ENCODE measurements at regions not wholly inside any gene's neighbourhood (a gene's known extent, or its start where the extent isn't known, plus 50 kb on each side); places are given as distances from the start of the nearest gene placed in this dataset.
"Not testable (repeated sequence)": the region's sequence is repeated elsewhere in the genome, so short reads cannot be mapped to it uniquely, and the experiment has no call there.

DNA sequence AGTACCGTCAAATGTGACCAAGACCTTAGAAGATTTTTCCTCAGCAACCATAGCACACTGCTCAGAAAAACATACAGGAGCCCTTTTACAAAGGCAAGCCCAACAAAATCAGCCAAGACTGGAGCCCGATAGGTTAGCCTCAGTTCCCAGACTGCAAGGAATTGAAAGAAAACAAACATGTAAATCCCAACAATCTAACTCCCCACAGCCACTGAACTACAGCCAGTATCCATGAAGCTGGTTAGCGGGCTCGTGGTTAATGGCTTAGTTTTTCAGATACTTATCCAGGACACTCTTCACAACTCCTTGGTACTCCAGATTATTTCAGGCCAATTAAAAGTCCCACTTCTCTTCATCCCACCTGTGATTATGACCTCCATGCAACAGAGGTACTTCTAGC, 201.6 kb downstream of the IPMK start:
- no peak for DNase-seq

DNA sequence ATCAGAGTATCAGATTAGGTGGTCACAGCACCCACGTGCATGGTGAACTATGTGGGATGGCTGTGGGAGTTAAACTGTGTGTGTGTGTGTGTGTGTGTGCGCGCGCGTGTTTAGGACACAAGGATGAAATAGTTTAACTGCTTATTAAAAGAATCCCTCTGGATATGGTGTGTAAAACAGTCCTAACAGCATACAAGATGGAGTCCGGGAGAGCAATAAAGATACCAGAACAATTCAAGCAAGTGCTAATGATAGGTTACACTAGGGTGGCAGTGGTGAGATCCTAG, 202.2 kb downstream of the IPMK start:
- no peak for DNase-seq

DNA sequence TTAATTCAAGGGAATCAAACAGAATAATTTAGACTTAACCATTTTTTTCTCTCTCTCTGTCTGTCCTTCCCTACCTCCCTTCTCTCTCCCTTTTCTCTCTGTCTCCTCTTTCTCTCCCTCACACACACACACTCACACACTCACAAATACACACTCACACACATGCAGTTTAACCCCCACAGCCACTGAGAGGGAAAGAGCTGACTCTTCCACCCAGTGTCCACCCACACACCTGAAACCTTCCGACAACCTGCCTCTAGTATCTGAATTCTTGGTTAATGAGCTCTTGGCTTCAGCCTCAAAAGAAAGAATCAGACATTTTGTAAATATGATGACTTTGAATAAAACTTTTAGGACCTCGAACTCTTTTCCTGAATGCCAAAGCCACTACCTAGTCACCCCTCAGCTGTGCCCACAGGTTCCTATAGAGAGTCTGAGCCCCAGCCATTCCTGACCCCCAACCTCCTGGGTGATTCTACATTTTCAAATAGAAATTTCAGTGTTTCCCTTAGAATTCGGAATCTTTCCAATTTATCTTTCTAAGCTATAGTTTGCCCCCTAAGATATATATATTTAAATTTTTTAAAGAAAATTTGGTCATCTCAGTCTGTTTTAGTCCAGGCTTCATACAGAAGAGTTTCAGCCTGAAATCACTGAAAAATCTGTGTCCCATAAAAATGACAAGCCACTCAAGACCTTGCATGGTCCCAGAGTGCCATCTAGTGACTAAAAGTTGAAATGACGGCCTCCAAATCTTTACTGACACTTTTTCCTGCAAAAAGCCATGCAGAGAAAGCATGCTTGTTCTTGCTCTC, 202.8 kb downstream of the IPMK start:
- DNase-seq = peak; percentile 51

DNA sequence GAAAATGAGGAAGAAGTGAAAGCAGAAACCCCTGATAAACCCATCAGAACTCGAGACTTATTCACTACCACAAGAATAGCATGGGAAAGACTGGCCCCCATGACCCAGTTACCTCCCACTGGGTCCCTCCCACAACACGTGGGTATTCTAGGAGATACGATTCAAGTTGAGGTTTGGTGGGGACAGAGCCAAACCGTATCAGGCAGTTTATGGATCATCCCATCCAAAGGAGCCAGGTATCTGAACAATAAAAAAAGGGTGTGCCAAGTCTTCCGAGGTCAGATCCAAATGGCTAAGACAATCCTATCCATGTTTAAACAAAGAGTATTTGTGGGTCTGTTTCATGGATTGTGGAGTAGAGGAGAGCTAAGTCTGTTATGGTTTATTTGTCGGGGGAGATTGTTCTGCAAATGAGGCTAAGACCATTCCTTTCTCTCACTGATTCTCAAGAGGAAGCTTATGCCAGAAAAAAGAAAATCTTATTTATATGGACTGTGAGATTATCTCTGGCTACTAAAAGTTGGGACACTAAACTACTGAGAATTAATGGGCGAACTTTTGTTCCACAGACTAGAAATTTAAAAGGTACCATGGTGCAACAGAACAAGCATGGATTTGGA, 203.7 kb downstream of the IPMK start:
- no peak for DNase-seq

DNA sequence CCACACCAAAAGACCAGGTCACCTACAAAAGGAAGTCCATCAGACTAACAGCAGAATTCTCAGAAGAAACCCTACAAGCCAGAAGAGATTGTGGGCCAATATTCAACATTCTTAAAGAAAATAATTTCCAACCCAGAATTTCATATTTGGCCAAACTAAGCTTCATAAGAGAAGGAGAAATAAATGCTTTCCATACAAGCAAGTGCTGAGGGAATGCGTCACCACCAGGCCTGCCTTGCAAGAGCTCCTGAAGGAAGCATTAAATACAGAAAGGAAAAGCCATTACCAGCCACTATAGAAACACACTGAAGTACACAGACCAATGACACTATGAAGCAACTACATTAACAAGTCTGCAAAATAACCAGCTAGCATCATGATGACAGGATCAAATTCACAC, 209.0 kb downstream of the IPMK start:
- not testable (repeated sequence) for DNase-seq

DNA sequence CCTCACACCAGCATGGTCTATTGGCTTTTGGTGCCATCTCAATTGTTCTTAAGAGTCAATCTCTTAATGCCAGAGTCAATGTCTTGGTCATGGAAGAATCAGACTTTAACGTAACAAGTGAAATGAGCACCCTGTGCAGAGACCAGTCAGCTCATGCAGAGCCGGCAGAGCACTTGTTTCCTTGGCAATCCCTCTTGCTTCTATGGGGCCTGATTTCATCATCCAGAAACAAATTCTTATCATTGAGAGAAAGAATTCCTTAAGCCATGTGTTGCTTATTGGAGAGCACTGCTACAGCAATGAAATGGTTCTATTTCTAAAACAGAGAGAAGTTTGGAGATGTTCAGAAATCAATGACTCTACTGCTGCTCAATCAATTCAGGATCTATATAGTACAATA, 212.8 kb downstream of the IPMK start:
- DNase-seq = no peak

DNA sequence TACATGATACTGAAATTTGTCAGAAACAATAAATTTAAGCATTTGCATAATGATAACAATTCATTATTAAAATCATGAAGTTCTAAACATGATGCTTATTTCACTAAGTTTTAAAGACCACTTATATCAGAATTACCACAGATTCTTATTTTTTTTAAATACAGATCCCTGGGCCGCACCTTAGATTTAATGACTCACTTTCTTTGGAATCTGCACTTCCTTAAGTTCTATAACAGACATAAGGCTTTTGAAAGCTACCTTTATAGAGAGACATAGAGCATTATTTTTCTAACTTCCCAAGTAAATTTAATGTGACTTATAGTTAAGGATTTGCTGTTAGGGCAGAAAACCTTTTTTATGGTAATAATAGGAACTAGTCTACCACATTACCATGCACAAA, 214.9 kb downstream of the IPMK start:
- DNase-seq = no peak

DNA sequence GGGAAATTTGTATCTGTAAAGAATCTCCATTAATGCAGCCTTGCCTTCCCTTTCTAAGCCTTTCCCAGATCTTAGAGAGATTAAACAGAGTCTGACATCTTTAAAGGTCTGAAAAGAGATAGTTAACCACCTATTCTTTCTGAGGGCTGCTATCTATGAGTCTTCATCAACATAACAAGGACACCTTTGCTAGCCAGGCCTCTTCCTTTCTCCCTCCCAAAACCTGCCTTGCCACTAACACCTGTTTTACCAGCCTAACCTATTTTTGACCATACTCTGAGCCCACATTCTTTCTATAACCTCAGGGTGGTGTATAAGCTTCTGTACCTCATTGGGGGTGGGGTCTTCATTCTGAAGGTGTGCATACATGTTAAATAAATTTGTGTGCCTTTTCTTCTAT, 217.1 kb downstream of the IPMK start:
- DNase-seq = no peak

DNA sequence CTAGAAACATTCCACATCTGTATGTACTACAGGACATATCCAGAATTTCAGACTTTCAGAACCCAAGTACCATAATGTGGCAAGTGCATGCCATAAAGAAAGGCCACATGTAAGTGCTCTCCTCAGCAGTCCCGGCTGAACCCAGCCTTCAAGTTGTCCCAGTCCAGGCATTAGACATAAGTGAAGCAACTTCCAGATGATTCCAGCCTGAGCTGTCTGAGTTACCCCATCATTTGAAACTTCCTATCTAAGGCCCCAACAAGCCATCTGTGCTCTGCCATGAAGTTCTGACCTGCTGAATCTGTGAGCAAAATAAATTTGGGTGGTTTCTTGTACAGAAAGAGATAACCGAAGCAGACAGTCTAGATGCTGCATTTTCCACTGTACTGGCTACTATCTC, 218.8 kb downstream of the IPMK start:
- DNase-seq = no peak

DNA sequence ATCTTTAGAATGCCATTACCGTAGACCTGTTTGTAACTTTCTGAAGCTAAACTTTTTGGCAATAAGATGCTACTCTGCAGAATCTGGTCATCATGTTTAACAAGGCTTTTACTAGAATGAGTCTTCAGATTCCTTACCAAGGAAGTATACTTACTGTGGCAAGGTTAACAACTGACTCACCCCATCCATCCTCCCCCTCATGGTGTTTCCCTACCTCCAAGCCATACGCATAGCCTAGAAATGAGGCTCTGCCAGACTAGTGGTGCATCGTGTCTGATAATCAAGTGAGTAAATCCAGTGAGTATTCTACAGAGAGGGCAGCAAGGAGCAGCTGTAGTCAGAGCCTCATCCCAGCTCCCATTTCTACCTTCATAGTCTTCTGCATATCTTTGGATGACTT, 223.6 kb downstream of the IPMK start:
- DNase-seq = no peak

DNA sequence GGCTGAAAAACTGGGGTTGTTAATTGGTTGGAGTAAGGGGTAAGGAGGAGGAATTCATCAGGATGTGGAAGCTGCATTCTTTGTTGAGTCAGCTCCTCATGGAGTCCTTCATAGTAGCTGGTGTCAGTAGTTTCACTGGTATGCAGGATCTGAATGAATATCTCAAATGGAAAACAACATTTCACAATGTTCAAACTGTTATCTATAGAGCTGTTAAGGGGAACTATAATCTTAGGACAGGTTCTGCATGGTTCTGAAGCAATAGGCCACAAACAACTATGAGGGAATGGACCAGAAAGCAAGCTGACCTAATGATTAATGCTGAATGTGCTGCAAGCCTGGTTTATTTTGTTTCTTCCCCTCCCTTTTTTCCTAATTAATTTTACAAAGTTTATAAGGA, 225.8 kb downstream of the IPMK start:
- DNase-seq = no peak

DNA sequence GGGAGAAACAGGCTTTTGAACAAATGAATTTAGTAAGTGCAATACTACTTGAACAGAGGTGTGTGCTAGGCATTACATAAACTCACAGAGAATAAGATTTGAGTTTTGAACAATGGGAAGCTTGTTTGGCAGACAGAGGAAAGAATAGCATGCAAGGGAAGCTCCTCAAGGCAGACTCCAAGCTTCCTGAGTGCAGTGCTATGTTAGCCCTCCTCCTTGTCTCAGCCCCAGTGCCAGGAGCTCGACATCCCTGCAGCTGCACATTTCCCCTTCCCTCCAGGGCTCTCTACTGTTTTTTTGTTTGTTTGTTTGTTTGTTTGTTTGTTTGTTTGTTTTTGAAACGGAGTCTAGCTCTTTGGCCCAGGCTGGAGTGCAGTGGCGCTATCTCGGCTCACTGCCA, 237.5 kb downstream of the IPMK start:
- no peak for DNase-seq

DNA sequence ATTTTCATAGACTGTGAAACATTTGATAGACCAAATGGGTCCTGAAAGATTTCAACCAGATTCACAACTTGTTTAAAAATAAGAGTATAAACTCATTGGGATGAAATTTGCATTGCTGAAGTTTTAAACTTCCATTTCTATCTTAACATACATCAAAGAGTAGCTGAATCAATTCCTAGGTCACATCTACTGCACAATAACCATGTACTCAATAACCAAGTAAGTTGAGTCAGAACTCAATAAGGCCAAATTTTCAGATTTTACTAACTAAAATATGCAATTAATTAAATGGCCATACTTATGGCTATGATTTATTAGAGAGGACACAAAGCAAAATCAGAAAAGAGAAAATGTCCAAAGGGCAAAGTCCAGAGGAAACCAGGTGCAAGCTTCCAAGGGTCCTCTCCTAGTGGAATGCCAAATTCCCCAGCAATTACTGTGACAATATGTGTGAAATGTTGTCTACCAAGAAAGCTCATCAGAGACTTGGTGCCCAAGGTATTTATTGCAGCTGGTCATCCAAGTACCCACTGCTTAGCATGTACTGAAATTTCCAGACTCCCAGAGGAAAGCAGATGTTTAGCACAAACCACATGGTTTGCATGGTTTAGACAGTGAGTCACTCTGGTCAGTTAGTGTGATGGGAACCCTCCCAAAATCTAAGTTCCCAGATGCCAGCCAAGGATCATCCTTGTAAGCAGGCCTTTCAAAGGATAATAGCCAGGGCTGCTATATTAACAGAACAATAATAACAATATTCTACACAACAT, 238.9 kb downstream of the IPMK start:
- DNase-seq = no peak

DNA sequence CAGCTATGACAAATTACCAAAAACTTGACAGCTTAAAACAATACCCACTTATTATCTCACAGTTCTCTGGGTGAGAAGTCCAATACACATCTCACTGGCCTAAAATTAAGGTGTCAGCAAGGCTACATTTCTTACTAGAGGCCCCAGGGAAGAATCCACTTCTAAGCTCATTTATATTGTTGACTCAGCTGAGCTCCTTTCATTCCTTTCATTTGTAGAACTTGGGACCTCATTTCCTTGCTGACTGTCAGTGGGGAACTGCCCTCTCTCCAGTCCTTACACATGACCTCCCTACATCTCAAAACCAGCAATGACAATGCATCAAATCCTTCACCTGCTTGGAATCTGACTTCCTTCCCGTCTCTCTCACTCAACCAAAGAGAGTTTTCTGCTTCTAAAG, 240.3 kb downstream of the IPMK start:
- no peak for DNase-seq

DNA sequence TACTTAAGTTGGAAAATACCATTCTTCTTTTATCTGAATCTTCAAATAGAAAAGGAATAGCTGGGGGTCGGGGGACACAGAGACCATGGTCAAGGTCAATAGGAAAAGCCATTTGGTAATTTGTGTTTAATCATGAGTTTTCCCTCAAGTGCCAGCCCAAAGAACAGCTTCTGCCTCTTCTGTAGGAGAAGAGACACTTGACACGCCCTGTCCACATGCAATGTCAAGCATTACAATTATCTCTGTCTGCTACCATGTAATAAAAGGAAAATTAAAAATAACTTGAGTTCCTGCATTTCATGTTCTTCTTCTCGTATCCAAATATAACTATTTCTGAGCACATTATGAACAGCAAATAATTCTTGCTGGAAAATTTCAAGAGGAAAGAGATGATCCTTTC, 241.7 kb downstream of the IPMK start:
- no peak for DNase-seq

DNA sequence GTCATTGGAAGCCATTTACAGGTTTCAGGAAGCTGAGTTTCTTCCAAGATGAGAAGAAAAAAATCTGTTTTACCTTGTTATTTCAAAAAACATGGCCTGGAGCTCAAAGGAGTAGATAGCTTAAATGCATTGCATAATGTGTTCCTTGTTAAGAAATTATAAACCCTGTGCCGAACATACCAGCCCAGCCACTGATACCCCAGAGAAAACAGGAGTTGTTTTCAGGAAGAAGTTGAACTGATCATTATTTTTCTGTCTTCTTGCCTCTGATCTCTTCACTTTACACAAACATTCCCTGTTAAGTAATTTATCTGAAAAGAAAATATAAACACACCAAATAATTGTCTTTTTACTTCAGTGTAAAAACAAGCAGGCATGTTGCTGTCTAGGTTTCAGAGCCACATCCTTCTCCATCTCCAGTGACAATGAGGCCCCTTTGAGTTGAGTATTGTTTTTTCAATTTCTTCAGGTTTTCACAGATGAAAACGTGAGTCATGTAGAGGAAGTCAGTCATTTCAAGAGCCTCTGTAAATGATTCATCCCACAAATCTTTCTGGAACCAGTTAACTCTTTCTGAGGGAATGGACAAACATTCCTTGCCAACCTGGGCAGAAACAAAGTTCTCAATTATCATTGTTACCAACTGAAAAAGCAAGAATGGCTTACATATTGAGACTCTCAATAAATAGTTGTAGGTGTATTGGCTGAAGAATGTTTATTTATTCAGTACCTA, 244.2 kb downstream of the IPMK start:
- DNase-seq = no peak

DNA sequence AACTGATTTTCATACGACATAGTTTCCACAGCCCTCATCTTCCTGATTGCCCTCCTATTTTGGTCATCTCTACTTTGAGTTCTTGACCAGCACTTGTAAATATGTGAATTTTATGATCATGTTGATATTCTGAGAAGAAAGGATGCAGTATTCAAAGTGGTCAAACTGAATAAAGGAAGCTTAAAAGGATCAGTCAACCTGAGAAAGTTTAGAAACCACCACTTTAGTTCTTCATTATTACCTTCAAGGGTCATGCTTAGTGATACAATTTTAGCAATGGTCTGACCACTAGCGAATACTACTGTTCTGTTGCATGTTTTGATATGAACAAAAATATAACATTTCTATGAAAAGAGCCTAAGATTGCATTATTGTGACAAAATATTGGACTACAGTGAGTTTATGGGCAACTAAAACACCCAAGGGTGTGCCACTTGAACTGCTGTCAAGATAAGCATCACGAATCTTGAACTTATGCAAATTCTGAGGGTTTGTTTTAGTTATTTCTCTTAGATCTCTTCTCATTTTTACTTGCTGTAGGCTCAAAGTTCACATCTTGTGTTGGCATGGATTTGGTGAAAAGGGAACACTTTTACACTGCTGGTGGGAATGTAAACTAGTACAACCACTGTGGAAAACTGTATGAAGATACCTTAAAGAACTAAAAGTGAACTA, 247.7 kb downstream of the IPMK start:
- no peak for DNase-seq

DNA sequence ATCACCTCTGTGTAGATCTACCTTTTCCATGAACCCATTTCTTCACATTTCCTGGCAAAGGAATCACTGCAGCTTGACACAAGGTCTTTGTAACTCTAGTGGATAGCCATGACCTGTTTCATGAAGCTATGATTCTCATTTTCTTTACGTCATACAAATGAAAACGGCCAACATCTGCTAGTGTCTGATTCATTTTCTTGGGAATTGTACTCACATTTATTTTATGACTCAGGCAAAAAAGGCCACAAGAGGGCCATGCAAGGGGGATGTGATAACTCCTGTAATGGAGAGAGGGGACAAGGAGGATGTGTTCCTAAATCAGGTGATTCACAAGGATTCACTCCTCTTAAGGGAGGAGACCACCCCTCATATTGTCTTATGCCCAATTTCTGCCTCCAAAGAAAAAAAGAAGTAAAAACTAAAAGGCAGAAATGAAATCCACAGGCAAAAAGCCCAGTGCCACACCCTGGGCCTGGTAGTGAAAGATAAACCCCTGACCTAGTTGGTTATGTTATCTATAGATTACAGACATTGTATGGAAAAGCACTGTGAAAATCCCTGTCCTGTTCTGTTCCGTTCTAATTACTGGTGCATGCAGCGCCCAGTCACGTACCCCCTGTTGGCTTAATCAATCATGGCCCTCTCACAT, 249.9 kb downstream of the IPMK start:
- peak; percentile 70 for DNase-seq

DNA sequence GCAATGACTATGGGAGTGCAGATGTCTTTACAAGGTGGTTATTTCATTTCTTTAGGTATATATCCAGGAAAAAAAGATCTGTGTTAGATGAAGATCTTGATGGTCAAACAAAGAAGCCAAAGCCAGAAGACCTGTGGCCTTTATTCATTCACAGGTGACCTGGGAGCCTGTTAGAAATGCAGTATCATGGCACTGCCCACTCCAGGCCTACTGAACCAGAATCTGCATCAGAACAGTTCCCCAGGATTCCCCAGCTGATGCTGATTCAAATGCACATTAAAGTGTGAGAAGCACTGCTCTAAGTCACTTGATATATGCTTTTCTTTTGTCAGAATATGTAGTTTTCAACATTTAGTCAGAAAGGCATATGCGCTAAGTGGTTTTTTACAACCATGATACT, 251.1 kb downstream of the IPMK start:
- no peak for DNase-seq

DNA sequence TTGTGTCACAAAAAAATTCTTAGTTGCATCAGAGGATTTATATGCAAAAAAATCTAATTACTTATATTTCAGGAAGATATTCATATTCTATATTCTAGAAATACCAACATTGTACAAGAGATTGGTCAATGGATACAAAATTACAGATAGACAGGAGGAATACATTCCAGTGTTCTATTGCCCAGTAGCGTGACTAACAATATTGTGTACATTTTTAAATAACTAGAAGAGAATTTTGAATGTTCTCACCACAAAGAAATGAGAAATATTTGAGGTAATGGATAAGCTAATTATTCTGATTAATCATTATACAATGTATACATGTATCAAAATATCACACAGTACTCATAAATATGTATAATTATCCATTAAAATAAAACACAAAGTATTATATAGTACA, 253.3 kb downstream of the IPMK start:
- DNase-seq = no peak

DNA sequence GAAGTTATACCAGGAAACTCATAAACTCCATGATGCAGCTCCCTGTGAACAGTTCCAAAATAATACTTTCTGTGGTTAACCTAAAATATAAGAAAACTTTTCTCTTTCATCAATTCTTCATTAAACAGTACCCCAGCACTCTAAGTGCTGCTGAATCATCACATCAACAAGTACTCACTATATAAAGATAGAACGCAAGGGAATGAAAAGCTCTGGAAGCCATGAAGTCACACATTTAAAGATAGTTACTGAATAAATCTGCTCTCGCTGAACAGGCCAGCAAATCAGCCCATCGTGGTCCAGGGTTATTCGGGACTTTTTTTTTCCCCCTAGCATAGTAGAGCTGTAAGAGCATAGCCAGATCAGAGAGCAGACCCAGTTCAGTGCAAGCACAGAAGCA, 254.3 kb downstream of the IPMK start:
- DNase-seq = no peak

DNA sequence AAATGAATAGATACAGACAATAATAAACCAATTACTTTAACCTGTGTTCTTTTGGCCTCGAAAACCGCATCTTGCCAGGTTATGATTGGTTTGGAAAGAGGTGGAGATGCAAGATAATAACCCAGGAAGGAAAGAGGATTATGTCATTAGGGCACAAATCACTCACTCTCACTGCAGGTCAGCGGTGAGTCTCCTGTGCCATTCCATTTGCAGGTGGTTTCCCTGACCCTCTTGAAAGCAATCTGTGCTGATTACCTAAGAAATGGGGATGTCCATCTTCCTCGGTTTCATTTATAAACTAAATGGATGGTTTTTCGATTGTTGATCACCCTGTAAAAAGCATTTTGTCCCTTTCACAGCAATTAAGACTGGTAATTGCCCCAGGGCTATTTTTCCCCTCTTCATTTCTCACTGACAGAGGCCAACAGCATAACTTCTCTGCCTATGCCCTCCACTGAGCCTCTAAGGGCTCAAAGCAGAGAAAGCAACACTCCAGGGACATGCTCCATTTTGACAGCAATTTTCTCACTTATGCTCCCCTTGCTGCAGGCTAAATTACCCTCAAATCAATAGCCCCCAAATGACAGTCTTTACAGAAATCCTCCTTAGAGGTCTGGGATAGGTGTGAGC, 257.5 kb downstream of the IPMK start:
- DNase-seq = no peak
